22Rv1 (cell line): ENCODE measurements at regions not wholly inside any gene's neighbourhood (a gene's known extent, or its start where the extent isn't known, plus 50 kb on each side); places are given as distances from the start of the nearest gene placed in this dataset.

Experiments
- H3K27ac ChIP-seq: fragments of 450-650 bp; 2 replicates; pipeline ENCODE4 v1.5.1; 2017
- CTCF ChIP-seq: fragments of 450-650 bp; IDR thresholded peaks from 2 replicates; pipeline ENCODE4 v1.5.1; 2017; ENCODE audit warnings: mild to moderate bottlenecking
- ZFX ChIP-seq: fragments of 450-650 bp; IDR thresholded peaks from 2 replicates; pipeline ENCODE4 v1.6.1; 2017; ENCODE audit warnings: antibody characterized with exemption, borderline replicate concordance

- TF ChIP-seq CTCF (no peak), ZFX (no peak)
- no peak overlapping the region for H3K27ac ChIP-seq
These were observed 281.1 kb downstream of the PTPRU start for GRCh38 chr1:29517251-29518086.

- no peak for TF ChIP-seq CTCF
- no peak for TF ChIP-seq ZFX
- H3K27ac ChIP-seq: no peak overlapping the region
These were observed 279.9 kb downstream of the PTPRU start for GRCh38 chr1:29516063-29516820.

DNA sequence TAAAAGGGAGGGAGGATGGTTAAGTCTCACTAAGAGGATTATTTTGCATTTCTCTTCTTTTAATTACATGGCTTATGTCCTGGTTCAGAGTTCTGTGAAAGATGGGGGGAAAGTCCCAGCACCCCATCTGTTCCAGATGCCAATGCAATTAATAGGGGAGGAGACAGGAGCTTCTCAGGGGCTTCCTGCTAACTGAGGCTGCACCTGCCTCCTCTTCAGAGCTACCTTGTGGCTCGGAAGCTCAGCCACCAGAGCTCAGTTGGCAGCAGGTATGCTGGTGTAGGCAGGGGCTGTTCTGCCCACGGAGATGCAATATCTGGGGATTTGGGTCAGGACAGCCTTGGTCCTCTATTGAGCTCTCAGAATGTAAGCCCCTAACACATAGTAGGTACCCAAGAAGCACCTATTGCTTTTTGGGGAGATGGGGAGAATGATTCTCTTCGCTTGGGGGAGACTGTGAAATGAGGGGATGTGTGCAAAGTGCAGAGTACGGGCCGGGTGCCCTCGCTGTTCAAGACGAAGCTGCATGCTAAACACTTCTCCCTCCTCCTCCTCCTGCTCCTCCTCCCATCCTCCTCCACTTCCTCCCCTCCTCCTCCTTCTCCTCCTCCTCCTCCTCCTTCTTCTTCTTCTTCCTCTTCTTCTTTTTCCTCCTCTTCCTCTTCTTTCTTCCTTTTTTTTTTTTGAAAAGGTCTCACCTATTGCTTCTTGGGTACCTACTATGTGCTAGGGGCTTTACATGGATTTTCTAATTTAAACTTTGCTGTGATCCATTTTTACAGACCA, 279.0 kb downstream of the PTPRU start:
- TF ChIP-seq CTCF (no peak), ZFX (no peak)
- H3K27ac ChIP-seq: no peak overlapping the region

DNA sequence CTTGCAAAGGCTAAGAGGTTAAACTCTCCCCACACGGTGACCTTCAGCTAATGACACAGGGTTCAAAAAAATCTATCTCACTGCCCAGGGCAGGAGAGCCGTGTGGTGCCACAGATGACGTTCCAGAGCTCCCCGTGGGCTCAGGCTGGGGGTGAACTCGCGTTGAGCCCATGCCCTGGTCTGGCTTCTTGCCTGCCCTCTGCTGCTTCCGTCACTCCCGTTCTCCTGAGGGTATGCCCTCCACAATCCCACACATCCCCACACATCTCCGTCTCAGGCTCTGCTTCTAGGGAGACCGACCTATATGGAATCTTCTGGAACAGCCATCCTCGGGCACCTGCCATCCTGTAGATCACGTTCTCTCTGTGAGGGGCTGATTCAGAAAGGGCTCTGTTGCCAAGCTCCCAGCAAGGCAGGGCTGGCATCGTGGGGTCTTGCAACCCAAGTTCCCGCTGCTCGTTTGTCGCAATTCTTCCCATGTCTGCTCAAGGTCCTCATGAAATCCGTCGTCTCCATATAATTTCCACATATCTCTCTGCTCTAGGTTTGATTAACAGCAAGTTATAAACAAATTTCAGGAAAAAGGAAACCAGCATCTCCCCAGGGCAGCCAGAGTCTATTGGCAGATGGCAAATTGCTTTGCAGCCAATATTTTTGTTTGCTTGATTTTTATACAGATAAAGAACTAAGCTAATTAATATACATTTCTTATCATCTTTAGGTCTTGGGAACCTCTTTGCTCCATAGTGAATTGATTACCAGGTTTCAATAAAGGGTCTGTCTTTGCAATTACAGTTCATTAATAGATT, 278.2 kb downstream of the PTPRU start:
- TF ChIP-seq CTCF (no peak), ZFX (no peak)
- no peak overlapping the region for H3K27ac ChIP-seq

GRCh38 chr1:29513357-29513756, 277.0 kb downstream of the PTPRU start:
- TF ChIP-seq ZFX (no peak), CTCF (peak; percentile 75)
- H3K27ac ChIP-seq: no peak overlapping the region

DNA sequence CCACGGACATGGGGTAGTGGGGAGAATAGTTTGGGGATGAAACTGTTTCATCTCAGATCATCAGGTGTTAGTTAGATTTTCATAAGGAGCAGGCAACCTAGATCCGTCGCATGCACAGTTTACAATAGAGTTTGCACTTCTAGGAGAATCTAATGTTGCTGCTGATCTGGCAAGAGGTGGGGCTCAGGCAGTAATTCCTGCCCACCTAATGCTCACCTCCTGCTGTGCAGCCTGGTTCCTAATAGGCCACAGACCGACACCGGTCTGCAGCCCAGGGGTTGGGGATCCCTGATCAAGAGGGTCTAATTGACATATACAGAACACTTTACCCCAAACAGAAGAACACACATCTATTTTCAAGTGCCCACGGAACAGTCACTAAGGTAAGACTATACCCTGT, 275.1 kb downstream of the PTPRU start:
- H3K27ac ChIP-seq: no peak overlapping the region
- TF ChIP-seq CTCF: no peak
- TF ChIP-seq ZFX: no peak
